ENCODE measurements at regions not wholly inside any gene's neighbourhood (a gene's known extent, or its start where the extent isn't known, plus 50 kb on each side); places are given as distances from the start of the nearest gene placed in this dataset.

- DNase-seq (ENCODE audit: extremely low read depth, insufficient read length): no peak
- Histone ChIP-seq H3K4me3 (replicated peaks; ENCODE audit: low read depth, low read length) (no peak overlapping the region), H3K36me3 (ENCODE audit: control insufficient read depth, insufficient read depth, low read length) (no peaks in the 10 kb centered on the region), H3K27me3 (replicated peaks; ENCODE audit: control insufficient read depth, insufficient read depth, low read length) (no peaks in the 10 kb centered on the region)
- no peak for TF ChIP-seq CTCF (IDR thresholded peaks at IDR 0.05; ENCODE audit: insufficient read depth, low read length, poor library complexity, severe bottlenecking)
Measured at GRCh38 chr9:13575558-13575957, 296.1 kb upstream of the MPDZ start.

DNA sequence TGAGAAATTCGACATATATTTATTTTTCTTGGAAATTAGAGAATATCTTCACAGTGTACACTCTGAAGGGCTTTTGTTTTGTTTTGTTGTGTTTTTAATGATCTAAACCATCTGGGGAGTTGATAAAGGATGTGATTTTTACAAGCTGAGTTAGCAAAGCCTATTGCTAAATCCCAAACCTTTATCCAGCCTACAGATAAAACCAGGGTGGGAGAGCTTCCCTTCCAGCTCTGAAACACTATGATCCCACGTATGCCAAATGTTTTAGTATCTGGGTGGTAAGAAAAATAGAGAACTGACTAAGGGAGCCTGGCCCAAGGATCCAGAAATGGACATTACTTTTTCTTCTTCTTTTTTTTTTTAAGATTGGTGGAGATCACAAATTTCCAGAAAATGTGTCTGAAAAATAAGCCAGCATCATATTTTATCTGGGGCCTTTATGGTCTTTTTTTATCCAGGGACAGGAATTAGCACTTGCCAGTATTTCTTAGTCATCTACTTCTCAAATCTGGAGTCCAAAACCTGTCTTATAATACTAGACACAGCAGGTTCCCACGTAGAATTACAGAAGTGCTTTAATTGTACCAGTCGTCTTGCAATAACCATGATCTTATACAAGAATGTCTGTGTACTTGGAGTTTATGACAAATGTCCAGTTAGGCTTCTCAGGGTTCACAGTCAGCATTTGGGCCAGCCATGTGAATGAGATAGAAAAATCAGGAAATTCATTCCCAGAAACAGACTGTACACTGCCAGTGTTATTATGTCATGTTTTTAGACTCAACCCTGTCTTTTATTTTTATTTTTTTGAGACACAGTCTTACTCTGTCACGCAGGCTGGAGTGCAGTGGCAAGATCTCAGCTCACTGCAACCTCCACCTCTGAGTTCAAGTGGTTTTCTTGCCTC is 290.8 kb upstream of the MPDZ start:
- Histone ChIP-seq H3K27me3 (replicated peaks; ENCODE audit: control insufficient read depth, insufficient read depth, low read length) (no peaks in the 10 kb centered on the region), H3K36me3 (ENCODE audit: control insufficient read depth, insufficient read depth, low read length) (no peaks in the 10 kb centered on the region), H3K4me3 (replicated peaks; ENCODE audit: low read depth, low read length) (no peak overlapping the region)
- no peak for DNase-seq (ENCODE audit: extremely low read depth, insufficient read length)
- no peak for TF ChIP-seq CTCF (IDR thresholded peaks at IDR 0.05; ENCODE audit: insufficient read depth, low read length, poor library complexity, severe bottlenecking)

GRCh38 chr9:13569602-13570067 is 290.1 kb upstream of the MPDZ start:
- TF ChIP-seq CTCF (IDR thresholded peaks at IDR 0.05; ENCODE audit: insufficient read depth, low read length, poor library complexity, severe bottlenecking): no peak
- H3K36me3 ChIP-seq (ENCODE audit: control insufficient read depth, insufficient read depth, low read length): no peaks in the 10 kb centered on the region
- no peak for DNase-seq (ENCODE audit: extremely low read depth, insufficient read length)
- no peaks in the 10 kb centered on the region for H3K27me3 ChIP-seq (replicated peaks; ENCODE audit: control insufficient read depth, insufficient read depth, low read length)
- no peak overlapping the region for H3K4me3 ChIP-seq (replicated peaks; ENCODE audit: low read depth, low read length)

- H3K27me3 ChIP-seq (replicated peaks; ENCODE audit: control insufficient read depth, insufficient read depth, low read length): no peaks in the 10 kb centered on the region
- H3K4me3 ChIP-seq (replicated peaks; ENCODE audit: low read depth, low read length): no peak overlapping the region
- no peaks in the 10 kb centered on the region for H3K36me3 ChIP-seq (ENCODE audit: control insufficient read depth, insufficient read depth, low read length)
- no peak for TF ChIP-seq CTCF (IDR thresholded peaks at IDR 0.05; ENCODE audit: insufficient read depth, low read length, poor library complexity, severe bottlenecking)
- DNase-seq (ENCODE audit: extremely low read depth, insufficient read length): no peak
Measured at GRCh38 chr9:13568841-13569601, 289.5 kb upstream of the MPDZ start.

GRCh38 chr9:13568405-13568804 is 288.9 kb upstream of the MPDZ start:
- no peak for TF ChIP-seq CTCF (IDR thresholded peaks at IDR 0.05; ENCODE audit: insufficient read depth, low read length, poor library complexity, severe bottlenecking)
- H3K4me3 ChIP-seq (replicated peaks; ENCODE audit: low read depth, low read length): no peak overlapping the region
- DNase-seq (ENCODE audit: extremely low read depth, insufficient read length): no peak
- no peaks in the 10 kb centered on the region for H3K27me3 ChIP-seq (replicated peaks; ENCODE audit: control insufficient read depth, insufficient read depth, low read length)
- H3K36me3 ChIP-seq (ENCODE audit: control insufficient read depth, insufficient read depth, low read length): no peaks in the 10 kb centered on the region
